Glutamatergic neuron (in vitro differentiated cells): ENCODE measurements at regions not wholly inside any gene's neighbourhood (a gene's known extent, or its start where the extent isn't known, plus 50 kb on each side); places are given as distances from the start of the nearest gene placed in this dataset.

ENCODE experiments used
- DNase-seq: peaks from one replicate; pipeline ENCODE4 v3.0.0; 2022
- H3K27ac Mint-ChIP-seq: one replicate; pipeline ENCODE4 v1.8.0; 2020; ENCODE audit warnings: mild to moderate bottlenecking, mixed read lengths, inconsistent platforms; ENCODE audit not compliant: unreplicated experiment
- H3K27me3 Mint-ChIP-seq: one replicate; pipeline ENCODE4 v1.8.0; 2020; ENCODE audit warnings: mild to moderate bottlenecking, moderate library complexity, mixed read lengths, inconsistent platforms; ENCODE audit not compliant: unreplicated experiment
- H3K36me3 Mint-ChIP-seq: one replicate; pipeline ENCODE4 v1.8.0; 2020; ENCODE audit warnings: mild to moderate bottlenecking, mixed read lengths, inconsistent platforms; ENCODE audit not compliant: unreplicated experiment
- H3K4me1 Mint-ChIP-seq: one replicate; pipeline ENCODE4 v1.8.0; 2020; ENCODE audit warnings: mild to moderate bottlenecking, low read depth, mixed read lengths, inconsistent platforms; ENCODE audit not compliant: unreplicated experiment
- H3K4me3 Mint-ChIP-seq: one replicate; pipeline ENCODE4 v1.8.0; 2020; ENCODE audit warnings: mild to moderate bottlenecking, mixed read lengths, inconsistent platforms; ENCODE audit not compliant: unreplicated experiment
- H3K9me3 Mint-ChIP-seq: one replicate; pipeline ENCODE4 v1.8.0; 2020; ENCODE audit warnings: mild to moderate bottlenecking, moderate library complexity, mixed read lengths, inconsistent platforms; ENCODE audit not compliant: unreplicated experiment
- CTCF ChIP-seq: fragments of 200-600 bp; sonication (generic); IDR thresholded peaks from one replicate; pipeline ENCODE4 v1.5.0; 2021; ENCODE audit not compliant: partially characterized antibody, unreplicated experiment

- Mint-ChIP-seq H3K4me3 (no peak overlapping the region), H3K27me3 (no peaks in the 10 kb centered on the region), H3K9me3 (no peaks in the 10 kb centered on the region), H3K36me3 (no peaks in the 10 kb centered on the region), H3K27ac (no peak overlapping the region), H3K4me1 (no peaks in the 10 kb centered on the region)
- DNase-seq = no peak
- no peak for TF ChIP-seq CTCF
Measured at GRCh38 chr13:33651766-33652165, 166.2 kb upstream of the RFC3 start.

GRCh38 chr13:33657274-33657673 is 160.7 kb upstream of the RFC3 start:
- Mint-ChIP-seq H3K27me3 (peaks cover 3% of the 10 kb centered on the region), H3K27ac (no peak overlapping the region), H3K4me3 (no peak overlapping the region), H3K36me3 (no peaks in the 10 kb centered on the region), H3K4me1 (no peaks in the 10 kb centered on the region), H3K9me3 (no peaks in the 10 kb centered on the region)
- DNase-seq = no peak
- no peak for TF ChIP-seq CTCF

- Mint-ChIP-seq H3K4me3 (no peak overlapping the region), H3K9me3 (no peaks in the 10 kb centered on the region), H3K27me3 (peaks cover 3% of the 10 kb centered on the region), H3K27ac (no peak overlapping the region), H3K4me1 (no peaks in the 10 kb centered on the region), H3K36me3 (no peaks in the 10 kb centered on the region)
- TF ChIP-seq CTCF = no peak
- DNase-seq = no peak
Measured at GRCh38 chr13:33659466-33659865, 158.5 kb upstream of the RFC3 start.

- no peak for TF ChIP-seq CTCF
- Mint-ChIP-seq H3K27me3 (peaks cover 3% of the 10 kb centered on the region), H3K4me3 (no peak overlapping the region), H3K9me3 (no peaks in the 10 kb centered on the region), H3K4me1 (no peaks in the 10 kb centered on the region), H3K36me3 (no peaks in the 10 kb centered on the region), H3K27ac (no peak overlapping the region)
- DNase-seq = no peak
Measured at GRCh38 chr13:33659894-33660293, 158.1 kb upstream of the RFC3 start.

GRCh38 chr13:33662392-33662791 is 155.6 kb upstream of the RFC3 start:
- Mint-ChIP-seq H3K4me3 (no peak overlapping the region), H3K27ac (no peak overlapping the region), H3K27me3 (peaks cover 3% of the 10 kb centered on the region), H3K4me1 (peaks cover 6% of the 10 kb centered on the region), H3K36me3 (no peaks in the 10 kb centered on the region), H3K9me3 (no peaks in the 10 kb centered on the region)
- DNase-seq = no peak
- no peak for TF ChIP-seq CTCF
